Hepatocyte (in vitro differentiated cells): ENCODE measurements at regions not wholly inside any gene's neighbourhood (a gene's known extent, or its start where the extent isn't known, plus 50 kb on each side); places are given as distances from the start of the nearest gene placed in this dataset.

Experiments used
- CTCF ChIP-seq: fragments of 200-600 bp; sonication (generic); IDR thresholded peaks from 2 replicates; pipeline ENCODE4 v1.5.1; 2016; ENCODE audit warnings: antibody characterized with exemption, mild to moderate bottlenecking; ENCODE audit not compliant: poor library complexity
- EZH2 ChIP-seq: fragments of 200-600 bp; sonication (generic); IDR thresholded peaks from 2 replicates; pipeline ENCODE4 v1.6.1; 2016; ENCODE audit warnings: antibody characterized with exemption, mild to moderate bottlenecking, borderline replicate concordance
- EZH2phosphoT487 ChIP-seq: fragments of 200-600 bp; sonication (generic); IDR thresholded peaks from one replicate; pipeline ENCODE4 v1.6.1; 2018; ENCODE audit warnings: antibody characterized with exemption, mild to moderate bottlenecking, low read depth, moderate library complexity; ENCODE audit not compliant: unreplicated experiment, severe bottlenecking

DNA sequence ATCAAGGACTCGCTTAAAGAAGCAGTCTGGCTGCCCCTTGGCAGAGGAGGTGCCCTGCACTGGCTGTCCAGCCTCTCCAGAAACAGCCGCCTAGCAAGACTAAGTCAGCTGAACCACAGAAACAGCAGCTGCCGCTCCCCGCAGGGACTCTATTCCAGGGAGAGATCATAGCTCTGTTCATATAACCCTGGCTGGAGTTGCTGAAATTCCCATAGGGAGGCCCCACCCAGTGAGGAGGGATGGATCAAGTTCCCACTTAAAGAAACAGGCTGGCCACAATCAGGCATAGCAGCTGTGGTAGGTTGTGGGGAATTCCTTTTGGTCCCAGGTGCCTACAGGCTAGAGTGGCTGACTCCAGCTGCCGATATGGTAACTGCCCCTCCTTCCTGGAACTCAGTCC lies 74.2 kb upstream of the MC4R start:
- no peak for TF ChIP-seq CTCF
- TF ChIP-seq EZH2 = no peak
- TF ChIP-seq EZH2phosphoT487 = no peak
